Esophagus squamous epithelium (tissue), 4 donors: ENCODE measurements at regions not wholly inside any gene's neighbourhood (a gene's known extent, or its start where the extent isn't known, plus 50 kb on each side); places are given as distances from the start of the nearest gene placed in this dataset.

Experiments
- POLR2A ChIP-seq, 4 donors: fragments of 450-650 bp; IDR thresholded peaks; one replicate each; pipeline ENCODE4 v1.6.1; 2017; ENCODE audit warnings: antibody characterized with exemption in 4 of 4, mild to moderate bottlenecking in 4 of 4, moderate library complexity in 3 of 4
- TF ChIP-seq, protein P1 (sequence below), 6 experiments: fragments of 450-650 bp in 4 of 6; fragments of 200-600 bp in 2 of 6; sonication (generic) in 2 of 6; IDR thresholded peaks; one replicate each; pipeline ENCODE4 v1.5.1; 2016 to 2019; ENCODE audit warnings: antibody characterized with exemption in 6 of 6, mild to moderate bottlenecking in 4 of 6, moderate library complexity in 4 of 6

GRCh38 chr1:112093372-112093694, 103.9 kb upstream of the KCND3 start:
- TF ChIP-seq, protein P1, sequence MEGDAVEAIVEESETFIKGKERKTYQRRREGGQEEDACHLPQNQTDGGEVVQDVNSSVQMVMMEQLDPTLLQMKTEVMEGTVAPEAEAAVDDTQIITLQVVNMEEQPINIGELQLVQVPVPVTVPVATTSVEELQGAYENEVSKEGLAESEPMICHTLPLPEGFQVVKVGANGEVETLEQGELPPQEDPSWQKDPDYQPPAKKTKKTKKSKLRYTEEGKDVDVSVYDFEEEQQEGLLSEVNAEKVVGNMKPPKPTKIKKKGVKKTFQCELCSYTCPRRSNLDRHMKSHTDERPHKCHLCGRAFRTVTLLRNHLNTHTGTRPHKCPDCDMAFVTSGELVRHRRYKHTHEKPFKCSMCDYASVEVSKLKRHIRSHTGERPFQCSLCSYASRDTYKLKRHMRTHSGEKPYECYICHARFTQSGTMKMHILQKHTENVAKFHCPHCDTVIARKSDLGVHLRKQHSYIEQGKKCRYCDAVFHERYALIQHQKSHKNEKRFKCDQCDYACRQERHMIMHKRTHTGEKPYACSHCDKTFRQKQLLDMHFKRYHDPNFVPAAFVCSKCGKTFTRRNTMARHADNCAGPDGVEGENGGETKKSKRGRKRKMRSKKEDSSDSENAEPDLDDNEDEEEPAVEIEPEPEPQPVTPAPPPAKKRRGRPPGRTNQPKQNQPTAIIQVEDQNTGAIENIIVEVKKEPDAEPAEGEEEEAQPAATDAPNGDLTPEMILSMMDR (IDR thresholded peaks at IDR 0.05) = no peak
- TF ChIP-seq POLR2A (IDR thresholded peaks at IDR 0.05) = no peak
